ENCODE measurements at regions not wholly inside any gene's neighbourhood (a gene's known extent, or its start where the extent isn't known, plus 50 kb on each side); places are given as distances from the start of the nearest gene placed in this dataset.
"Not testable (repeated sequence)": the region's sequence is repeated elsewhere in the genome, so short reads cannot be mapped to it uniquely, and the experiment has no call there.

- 85% methylated on average over 3 of the region's 3 CpGs for WGBS
- Histone ChIP-seq H3K4me3 (ENCODE audit: low read depth in 1 of 3, low read length in 3 of 3) (no peak overlapping the region), H3K36me3 (ENCODE audit: control insufficient read depth in 4 of 4, insufficient read depth in 3 of 4, low read depth in 1 of 4, low read length in 3 of 4) (no peaks in the 10 kb centered on the region), H3K4me1 (ENCODE audit: control insufficient read depth in 4 of 4, insufficient read depth in 4 of 4, low read length in 3 of 4) (peaks cover 0 to 8% (median 3%) of the 10 kb centered on the region in 4 donors), H3K27me3 (ENCODE audit: control insufficient read depth in 4 of 4, insufficient read depth in 4 of 4, low read length in 3 of 4) (no peaks in the 10 kb centered on the region), H3K9me3 (ENCODE audit: control insufficient read depth in 4 of 4, low read length in 3 of 4) (no peaks in the 10 kb centered on the region), H3K27ac (ENCODE audit: low read depth in 1 of 2, low read length in 2 of 2) (no peak overlapping the region), H3K9ac (ENCODE audit: low read depth in 1 of 2, low read length in 2 of 2) (no peak overlapping the region)
- no peak for DNase-seq (ENCODE audit: low spot score)
- TF ChIP-seq, protein P1, sequence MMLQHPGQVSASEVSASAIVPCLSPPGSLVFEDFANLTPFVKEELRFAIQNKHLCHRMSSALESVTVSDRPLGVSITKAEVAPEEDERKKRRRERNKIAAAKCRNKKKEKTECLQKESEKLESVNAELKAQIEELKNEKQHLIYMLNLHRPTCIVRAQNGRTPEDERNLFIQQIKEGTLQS (IDR thresholded peaks at IDR 0.05): no peak
Observed at GRCh38 chr6:118704915-118705314, 53.5 kb upstream of the CEP85L start.

DNA sequence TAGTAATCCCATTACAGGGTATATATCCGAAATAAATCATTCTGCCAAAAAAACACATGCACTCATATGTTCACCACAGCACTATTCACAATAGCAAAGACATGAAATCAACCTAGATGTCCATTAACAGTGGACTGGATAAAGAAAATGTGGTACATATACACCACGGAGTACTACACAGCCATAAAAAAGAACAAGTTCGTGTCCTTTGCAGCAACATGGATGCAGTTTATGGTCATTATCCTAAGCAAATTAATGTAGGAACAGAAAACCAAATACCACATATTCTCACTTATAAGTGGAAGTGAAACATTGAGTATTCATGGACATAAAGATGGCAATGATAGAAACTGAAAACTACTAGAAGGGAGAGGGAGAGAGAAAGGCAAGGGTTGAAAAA lies 49.9 kb upstream of the CEP85L start:
- WGBS: 90% methylated on average over 3 of the region's 3 CpGs
- not testable (repeated sequence) for DNase-seq (ENCODE audit: low spot score); H3K9me3 ChIP-seq (ENCODE audit: control insufficient read depth in 4 of 4, low read length in 3 of 4); H3K9ac ChIP-seq (ENCODE audit: low read depth in 1 of 2, low read length in 2 of 2); H3K27me3 ChIP-seq (ENCODE audit: control insufficient read depth in 4 of 4, insufficient read depth in 4 of 4, low read length in 3 of 4); H3K4me1 ChIP-seq (ENCODE audit: control insufficient read depth in 4 of 4, insufficient read depth in 4 of 4, low read length in 3 of 4); H3K4me3 ChIP-seq (ENCODE audit: low read depth in 1 of 3, low read length in 3 of 3); H3K27ac ChIP-seq (ENCODE audit: low read depth in 1 of 2, low read length in 2 of 2); H3K36me3 ChIP-seq (ENCODE audit: control insufficient read depth in 4 of 4, insufficient read depth in 3 of 4, low read depth in 1 of 4, low read length in 3 of 4)

Measured in liver (tissue), 7 donors.